Hepatocyte (in vitro differentiated cells): ENCODE measurements at regions not wholly inside any gene's neighbourhood (a gene's known extent, or its start where the extent isn't known, plus 50 kb on each side); places are given as distances from the start of the nearest gene placed in this dataset.
A peak's percentile ranks its signal among the peaks of the same experiment; 100 is the strongest.

ENCODE experiments used
- DNase-seq: peaks from one replicate; pipeline ENCODE4 v3.0.0-alpha.2; 2016; ENCODE audit warnings: low spot score
- H2AFZ ChIP-seq: fragments of 200-600 bp; sonication (generic); 2 replicates; pipeline ENCODE4 v1.6.0; 2016; ENCODE audit warnings: antibody characterized with exemption, mild to moderate bottlenecking
- H3K27ac ChIP-seq: fragments of 200-600 bp; sonication (generic); 2 replicates; pipeline ENCODE4 v1.5.1; 2016; ENCODE audit warnings: mild to moderate bottlenecking
- H3K27me3 ChIP-seq: fragments of 200-600 bp; sonication (generic); 2 replicates; pipeline ENCODE4 v1.6.1; 2016
- H3K36me3 ChIP-seq: fragments of 200-600 bp; sonication (generic); replicated peaks from 2 replicates; pipeline ENCODE4 v1.5.1; 2016; ENCODE audit warnings: low read depth; ENCODE audit not compliant: insufficient read depth
- H3K4me1 ChIP-seq: fragments of 200-600 bp; sonication (generic); 2 replicates; pipeline ENCODE4 v1.5.1; 2016; ENCODE audit warnings: mild to moderate bottlenecking, moderate library complexity; ENCODE audit not compliant: insufficient read depth
- H3K4me2 ChIP-seq: fragments of 200-600 bp; sonication (generic); 2 replicates; pipeline ENCODE4 v1.6.0; 2016
- H3K4me3 ChIP-seq: fragments of 200-600 bp; sonication (generic); 2 replicates; pipeline ENCODE4 v1.5.1; 2016; ENCODE audit warnings: mild to moderate bottlenecking
- H3K79me2 ChIP-seq: fragments of 200-600 bp; sonication (generic); 2 replicates; pipeline ENCODE4 v1.6.0; 2017; ENCODE audit warnings: mild to moderate bottlenecking
- H3K9me2 ChIP-seq: fragments of 200-600 bp; sonication (generic); replicated peaks from 2 replicates; pipeline ENCODE4 v1.6.0; 2017; ENCODE audit warnings: mild to moderate bottlenecking; ENCODE audit not compliant: insufficient read depth
- H3K9me3 ChIP-seq: fragments of 200-600 bp; sonication (generic); 2 replicates; pipeline ENCODE4 v1.5.1; 2016; ENCODE audit warnings: low read depth, mild to moderate bottlenecking
- H4K20me1 ChIP-seq: fragments of 200-600 bp; sonication (generic); 2 replicates; pipeline ENCODE4 v1.6.0; 2016; ENCODE audit warnings: mild to moderate bottlenecking; ENCODE audit not compliant: insufficient read depth, poor library complexity, severe bottlenecking
- EZH2 ChIP-seq: fragments of 200-600 bp; sonication (generic); IDR thresholded peaks from 2 replicates; pipeline ENCODE4 v1.6.1; 2016; ENCODE audit warnings: antibody characterized with exemption, mild to moderate bottlenecking, borderline replicate concordance
- EZH2phosphoT487 ChIP-seq: fragments of 200-600 bp; sonication (generic); IDR thresholded peaks from one replicate; pipeline ENCODE4 v1.6.1; 2018; ENCODE audit warnings: antibody characterized with exemption, mild to moderate bottlenecking, low read depth, moderate library complexity; ENCODE audit not compliant: unreplicated experiment, severe bottlenecking
- WGBS: methylation state at CpG from one replicate; pipeline ENCODE4 v1.1.6; 2016; ENCODE audit warnings: low lambda C conversion rate; ENCODE audit errors: missing lambda C conversion rate; 5-methylcytosine and 5-hydroxymethylcytosine counted together
- TF ChIP-seq, protein P1 (sequence below): fragments of 200-600 bp; sonication (generic); IDR thresholded peaks from 2 replicates; pipeline ENCODE4 v1.5.1; 2016; ENCODE audit warnings: antibody characterized with exemption, mild to moderate bottlenecking; ENCODE audit not compliant: poor library complexity

DNA sequence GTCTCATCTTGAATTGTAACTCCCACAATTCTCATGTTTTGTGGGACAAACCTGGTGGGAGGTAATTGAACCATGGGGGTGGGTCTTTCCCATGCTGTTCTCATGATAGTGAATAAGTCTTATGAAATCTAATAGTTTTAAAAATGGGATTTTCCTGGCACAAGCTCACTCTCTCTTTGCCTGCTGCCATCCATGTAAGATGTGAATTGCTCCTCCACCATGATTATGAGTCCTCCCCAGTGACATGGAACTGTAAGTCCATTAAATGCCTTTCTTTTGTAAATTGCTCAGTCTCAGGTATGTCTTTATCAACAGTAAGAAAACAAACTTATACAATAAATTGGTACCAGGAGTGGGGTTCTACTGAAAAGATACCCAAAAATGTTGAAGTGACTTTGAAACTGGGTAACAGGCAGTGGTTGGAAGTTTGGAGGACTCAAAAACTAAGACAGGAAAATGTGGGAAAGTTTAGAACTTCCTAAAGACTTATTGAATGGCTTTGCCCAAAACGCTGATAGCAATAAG, 601.4 kb downstream of the ZEB2 start:
- no peak overlapping the region for H3K4me2 ChIP-seq
- H3K9me3 ChIP-seq, result peaks cover 4% of the 10 kb centered on the region
- H3K27ac ChIP-seq, result no peak overlapping the region
- H2AFZ ChIP-seq, result no peak overlapping the region
- no peaks in the 10 kb centered on the region for H4K20me1 ChIP-seq
- H3K4me3 ChIP-seq, result no peak overlapping the region
- no peaks in the 10 kb centered on the region for H3K79me2 ChIP-seq
- TF ChIP-seq, protein P1, sequence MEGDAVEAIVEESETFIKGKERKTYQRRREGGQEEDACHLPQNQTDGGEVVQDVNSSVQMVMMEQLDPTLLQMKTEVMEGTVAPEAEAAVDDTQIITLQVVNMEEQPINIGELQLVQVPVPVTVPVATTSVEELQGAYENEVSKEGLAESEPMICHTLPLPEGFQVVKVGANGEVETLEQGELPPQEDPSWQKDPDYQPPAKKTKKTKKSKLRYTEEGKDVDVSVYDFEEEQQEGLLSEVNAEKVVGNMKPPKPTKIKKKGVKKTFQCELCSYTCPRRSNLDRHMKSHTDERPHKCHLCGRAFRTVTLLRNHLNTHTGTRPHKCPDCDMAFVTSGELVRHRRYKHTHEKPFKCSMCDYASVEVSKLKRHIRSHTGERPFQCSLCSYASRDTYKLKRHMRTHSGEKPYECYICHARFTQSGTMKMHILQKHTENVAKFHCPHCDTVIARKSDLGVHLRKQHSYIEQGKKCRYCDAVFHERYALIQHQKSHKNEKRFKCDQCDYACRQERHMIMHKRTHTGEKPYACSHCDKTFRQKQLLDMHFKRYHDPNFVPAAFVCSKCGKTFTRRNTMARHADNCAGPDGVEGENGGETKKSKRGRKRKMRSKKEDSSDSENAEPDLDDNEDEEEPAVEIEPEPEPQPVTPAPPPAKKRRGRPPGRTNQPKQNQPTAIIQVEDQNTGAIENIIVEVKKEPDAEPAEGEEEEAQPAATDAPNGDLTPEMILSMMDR, result no peak
- TF ChIP-seq EZH2 (no peak), EZH2phosphoT487 (no peak)
- no peaks in the 10 kb centered on the region for H3K4me1 ChIP-seq
- 97% methylated on average over 1 of the region's 1 CpG for WGBS
- no peaks in the 10 kb centered on the region for H3K9me2 ChIP-seq
- H3K36me3 ChIP-seq, result no peaks in the 10 kb centered on the region
- H3K27me3 ChIP-seq, result no peaks in the 10 kb centered on the region
- DNase-seq, result no peak

DNA sequence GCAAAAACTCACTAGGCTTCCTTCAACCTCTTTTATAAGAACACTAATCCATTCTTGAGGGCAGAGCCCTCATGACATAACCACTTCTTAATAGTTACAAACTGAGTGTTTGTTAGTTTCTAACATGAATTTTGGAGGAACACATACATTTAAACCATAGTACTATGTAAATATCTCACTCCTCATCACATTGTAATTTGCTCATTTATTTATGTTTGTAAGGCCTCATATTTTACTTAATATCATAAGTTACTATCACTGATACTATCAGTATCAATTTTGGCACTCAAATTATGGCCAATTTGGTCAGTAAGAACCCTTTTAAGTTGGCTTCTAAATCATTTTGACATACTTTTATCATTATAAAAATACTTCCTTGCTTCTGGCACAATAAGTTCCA, 603.1 kb downstream of the ZEB2 start:
- no peak overlapping the region for H3K4me3 ChIP-seq
- no peaks in the 10 kb centered on the region for H3K4me1 ChIP-seq
- H2AFZ ChIP-seq, result no peak overlapping the region
- H3K36me3 ChIP-seq, result no peaks in the 10 kb centered on the region
- DNase-seq, result no peak
- no peak overlapping the region for H3K27ac ChIP-seq
- no peaks in the 10 kb centered on the region for H4K20me1 ChIP-seq
- no peaks in the 10 kb centered on the region for H3K79me2 ChIP-seq
- H3K9me2 ChIP-seq, result no peaks in the 10 kb centered on the region
- H3K27me3 ChIP-seq, result no peaks in the 10 kb centered on the region
- H3K4me2 ChIP-seq, result no peak overlapping the region
- TF ChIP-seq EZH2phosphoT487, result no peak
- TF ChIP-seq, protein P1, result no peak
- no peak for TF ChIP-seq EZH2
- H3K9me3 ChIP-seq, result peaks cover 4% of the 10 kb centered on the region

DNA sequence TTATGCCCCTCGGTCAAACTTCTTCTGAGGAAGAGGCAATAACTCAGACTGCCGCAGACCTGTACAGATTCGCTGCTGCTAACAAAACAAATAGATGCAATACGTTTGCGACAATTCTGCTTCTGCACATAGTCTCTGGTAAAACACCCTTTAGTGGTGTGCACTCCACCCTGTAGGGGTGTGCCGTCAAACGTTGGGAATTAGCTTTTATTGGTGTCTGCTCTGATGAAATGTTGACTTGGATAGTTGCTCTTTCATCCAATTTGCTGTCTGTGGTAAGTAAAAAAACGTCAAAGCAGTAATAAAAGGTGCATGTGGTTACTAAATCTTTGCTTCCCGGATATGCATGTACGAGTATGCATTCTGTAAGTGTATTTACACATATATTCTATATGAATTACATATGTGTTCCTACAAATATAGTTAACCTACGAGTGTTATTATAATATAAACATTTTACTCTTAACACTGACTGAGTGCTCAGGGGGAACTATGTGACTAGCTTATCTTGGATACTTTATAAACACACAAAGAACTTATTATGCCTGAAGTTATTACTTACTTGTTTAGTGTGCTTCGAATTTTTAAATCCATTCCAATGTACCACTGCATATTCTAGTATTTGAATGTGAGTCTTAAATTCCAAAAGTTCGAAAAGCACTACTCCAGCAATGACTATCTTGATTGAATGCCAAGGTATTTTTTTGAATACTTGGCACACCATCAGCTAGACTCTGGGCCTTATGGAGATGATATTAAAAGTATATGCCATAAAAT, 610.2 kb downstream of the ZEB2 start:
- H3K27me3 ChIP-seq, result no peaks in the 10 kb centered on the region
- H3K27ac ChIP-seq, result peak overlapping the region; percentile 4
- H4K20me1 ChIP-seq, result no peaks in the 10 kb centered on the region
- H3K9me3 ChIP-seq, result no peaks in the 10 kb centered on the region
- TF ChIP-seq EZH2phosphoT487 (no peak), EZH2 (no peak)
- TF ChIP-seq, protein P1, result no peak
- H3K36me3 ChIP-seq, result no peaks in the 10 kb centered on the region
- H3K4me2 ChIP-seq, result peak overlapping the region; percentile 38
- 49% methylated on average over 13 of the region's 13 CpGs for WGBS
- H3K4me1 ChIP-seq, result no peaks in the 10 kb centered on the region
- H3K4me3 ChIP-seq, result no peak overlapping the region
- no peaks in the 10 kb centered on the region for H3K9me2 ChIP-seq
- DNase-seq, result no peak
- H3K79me2 ChIP-seq, result no peaks in the 10 kb centered on the region
- H2AFZ ChIP-seq, result no peak overlapping the region
